ENCODE measurements at regions not wholly inside any gene's neighbourhood (a gene's known extent, or its start where the extent isn't known, plus 50 kb on each side); places are given as distances from the start of the nearest gene placed in this dataset.

GRCh38 chr11:127075758-127076157 is 75.2 kb upstream of the KIRREL3 start:
- no peaks in the 10 kb centered on the region for H3K9me3 Mint-ChIP-seq (ENCODE audit: low read depth)
- H3K4me3 Mint-ChIP-seq (ENCODE audit: unreplicated experiment): no peak overlapping the region
- no peaks in the 10 kb centered on the region for H3K36me3 Mint-ChIP-seq (ENCODE audit: low read depth)
- DNase-seq (ENCODE audit: low spot score): no peak
- H3K4me1 Mint-ChIP-seq (ENCODE audit: low read depth): peaks cover 7% of the 10 kb centered on the region
- H3K27ac Mint-ChIP-seq (ENCODE audit: unreplicated experiment): no peak overlapping the region
- peaks cover 33% of the 10 kb centered on the region for H3K27me3 Mint-ChIP-seq (ENCODE audit: low read depth)
- TF ChIP-seq, protein P1, sequence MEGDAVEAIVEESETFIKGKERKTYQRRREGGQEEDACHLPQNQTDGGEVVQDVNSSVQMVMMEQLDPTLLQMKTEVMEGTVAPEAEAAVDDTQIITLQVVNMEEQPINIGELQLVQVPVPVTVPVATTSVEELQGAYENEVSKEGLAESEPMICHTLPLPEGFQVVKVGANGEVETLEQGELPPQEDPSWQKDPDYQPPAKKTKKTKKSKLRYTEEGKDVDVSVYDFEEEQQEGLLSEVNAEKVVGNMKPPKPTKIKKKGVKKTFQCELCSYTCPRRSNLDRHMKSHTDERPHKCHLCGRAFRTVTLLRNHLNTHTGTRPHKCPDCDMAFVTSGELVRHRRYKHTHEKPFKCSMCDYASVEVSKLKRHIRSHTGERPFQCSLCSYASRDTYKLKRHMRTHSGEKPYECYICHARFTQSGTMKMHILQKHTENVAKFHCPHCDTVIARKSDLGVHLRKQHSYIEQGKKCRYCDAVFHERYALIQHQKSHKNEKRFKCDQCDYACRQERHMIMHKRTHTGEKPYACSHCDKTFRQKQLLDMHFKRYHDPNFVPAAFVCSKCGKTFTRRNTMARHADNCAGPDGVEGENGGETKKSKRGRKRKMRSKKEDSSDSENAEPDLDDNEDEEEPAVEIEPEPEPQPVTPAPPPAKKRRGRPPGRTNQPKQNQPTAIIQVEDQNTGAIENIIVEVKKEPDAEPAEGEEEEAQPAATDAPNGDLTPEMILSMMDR (IDR thresholded peaks at IDR 0.05): no peak

- no peak for DNase-seq (ENCODE audit: low spot score)
- peaks cover 7% of the 10 kb centered on the region for H3K4me1 Mint-ChIP-seq (ENCODE audit: low read depth)
These were observed 73.7 kb upstream of the KIRREL3 start for GRCh38 chr11:127074151-127074761.

DNA sequence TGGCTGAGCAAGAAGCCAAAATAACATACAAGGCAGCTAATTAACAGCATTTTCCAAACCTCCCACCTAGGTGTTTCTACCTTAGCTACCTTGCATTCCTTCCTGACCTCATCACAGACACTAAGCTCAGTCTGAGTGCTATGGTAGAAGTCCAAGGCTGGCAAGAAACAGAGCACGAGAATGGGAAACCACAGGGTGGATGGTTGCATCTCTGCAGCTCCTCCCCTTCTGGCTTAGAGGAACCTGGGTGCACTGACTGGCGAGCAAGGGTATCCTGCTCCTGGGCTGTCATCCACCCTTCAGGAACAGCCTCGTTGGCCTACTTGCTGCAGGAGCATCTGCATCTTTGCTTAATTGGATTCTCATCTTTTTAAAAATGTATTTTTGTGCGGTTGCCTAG is 73.1 kb upstream of the KIRREL3 start:
- H3K4me3 Mint-ChIP-seq (ENCODE audit: unreplicated experiment): no peak overlapping the region

More at GRCh38 chr11:127074151-127074761, 73.7 kb upstream of the KIRREL3 start:
- no peaks in the 10 kb centered on the region for H3K36me3 Mint-ChIP-seq (ENCODE audit: low read depth)
- no peak overlapping the region for H3K27ac Mint-ChIP-seq (ENCODE audit: unreplicated experiment)
- H3K27me3 Mint-ChIP-seq (ENCODE audit: low read depth): peaks cover 33% of the 10 kb centered on the region
- H3K9me3 Mint-ChIP-seq (ENCODE audit: low read depth): no peaks in the 10 kb centered on the region
- TF ChIP-seq, protein P1 (IDR thresholded peaks at IDR 0.05): peak; percentile 75
- no peak overlapping the region for H3K4me3 Mint-ChIP-seq (ENCODE audit: unreplicated experiment)

DNA sequence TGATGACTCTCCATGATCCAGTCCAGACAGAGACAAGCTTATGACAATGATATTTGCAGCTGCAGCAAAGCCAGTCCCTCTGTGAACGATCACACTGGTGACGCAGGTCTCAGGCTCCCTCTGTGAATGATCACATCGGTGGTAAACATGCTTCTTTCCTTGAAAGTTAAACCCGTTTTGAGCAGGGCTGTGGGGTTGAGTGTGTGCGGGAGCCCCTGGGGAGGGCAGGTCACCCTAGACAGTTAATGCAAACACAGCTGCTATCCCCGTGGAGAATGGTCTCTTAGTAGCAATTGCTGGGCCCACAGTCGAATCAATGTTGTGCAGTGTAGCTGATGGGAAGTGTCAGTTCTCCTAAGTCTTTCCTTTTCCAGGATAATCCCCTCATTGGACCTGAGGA is 71.0 kb upstream of the KIRREL3 start:
- no peak for DNase-seq (ENCODE audit: low spot score)
- H3K4me1 Mint-ChIP-seq (ENCODE audit: low read depth): peaks cover 8% of the 10 kb centered on the region
- no peak overlapping the region for H3K4me3 Mint-ChIP-seq (ENCODE audit: unreplicated experiment)
- H3K27ac Mint-ChIP-seq (ENCODE audit: unreplicated experiment): no peak overlapping the region
- H3K36me3 Mint-ChIP-seq (ENCODE audit: low read depth): no peaks in the 10 kb centered on the region
- TF ChIP-seq, protein P1 (IDR thresholded peaks at IDR 0.05): no peak
- H3K27me3 Mint-ChIP-seq (ENCODE audit: low read depth): peaks cover 25% of the 10 kb centered on the region
- no peaks in the 10 kb centered on the region for H3K9me3 Mint-ChIP-seq (ENCODE audit: low read depth)

More for the DNA sequence above, 73.1 kb upstream of the KIRREL3 start:
- no peak overlapping the region for H3K27ac Mint-ChIP-seq (ENCODE audit: unreplicated experiment)
- H3K9me3 Mint-ChIP-seq (ENCODE audit: low read depth): no peaks in the 10 kb centered on the region
- H3K4me1 Mint-ChIP-seq (ENCODE audit: low read depth): peaks cover 7% of the 10 kb centered on the region
- DNase-seq (ENCODE audit: low spot score): no peak
- peaks cover 32% of the 10 kb centered on the region for H3K27me3 Mint-ChIP-seq (ENCODE audit: low read depth)
- TF ChIP-seq, protein P1 (IDR thresholded peaks at IDR 0.05): no peak
- H3K36me3 Mint-ChIP-seq (ENCODE audit: low read depth): no peaks in the 10 kb centered on the region

- H3K36me3 Mint-ChIP-seq (ENCODE audit: low read depth): no peaks in the 10 kb centered on the region
- TF ChIP-seq, protein P1 (IDR thresholded peaks at IDR 0.05): no peak
- no peaks in the 10 kb centered on the region for H3K9me3 Mint-ChIP-seq (ENCODE audit: low read depth)
- H3K27me3 Mint-ChIP-seq (ENCODE audit: low read depth): peaks cover 25% of the 10 kb centered on the region
- no peak overlapping the region for H3K27ac Mint-ChIP-seq (ENCODE audit: unreplicated experiment)
- H3K4me1 Mint-ChIP-seq (ENCODE audit: low read depth): peaks cover 13% of the 10 kb centered on the region
- no peak overlapping the region for H3K4me3 Mint-ChIP-seq (ENCODE audit: unreplicated experiment)
- DNase-seq (ENCODE audit: low spot score): no peak
These were observed 70.2 kb upstream of the KIRREL3 start for GRCh38 chr11:127070808-127071207.
